Breast epithelium (tissue), 3 donors: ENCODE measurements at regions not wholly inside any gene's neighbourhood (a gene's known extent, or its start where the extent isn't known, plus 50 kb on each side); places are given as distances from the start of the nearest gene placed in this dataset.

Experiments
- POLR2A ChIP-seq: fragments of 450-650 bp; IDR thresholded peaks from one replicate; pipeline ENCODE4 v1.6.1; 2016; ENCODE audit warnings: antibody characterized with exemption, mild to moderate bottlenecking, moderate library complexity
- POLR2AphosphoS5 ChIP-seq, 3 donors: sonication (generic); formaldehyde crosslinking; IDR thresholded peaks; one replicate each; pipeline ENCODE4 v1.6.1; 2017; ENCODE audit warnings: antibody characterized with exemption in 3 of 3
- TF ChIP-seq, protein P1 (sequence below), 3 donors: fragments of 450-650 bp; IDR thresholded peaks; one replicate each; pipeline ENCODE4 v1.5.1; 2016 to 2017; ENCODE audit warnings: antibody characterized with exemption in 3 of 3, mild to moderate bottlenecking in 3 of 3, moderate library complexity in 3 of 3

DNA sequence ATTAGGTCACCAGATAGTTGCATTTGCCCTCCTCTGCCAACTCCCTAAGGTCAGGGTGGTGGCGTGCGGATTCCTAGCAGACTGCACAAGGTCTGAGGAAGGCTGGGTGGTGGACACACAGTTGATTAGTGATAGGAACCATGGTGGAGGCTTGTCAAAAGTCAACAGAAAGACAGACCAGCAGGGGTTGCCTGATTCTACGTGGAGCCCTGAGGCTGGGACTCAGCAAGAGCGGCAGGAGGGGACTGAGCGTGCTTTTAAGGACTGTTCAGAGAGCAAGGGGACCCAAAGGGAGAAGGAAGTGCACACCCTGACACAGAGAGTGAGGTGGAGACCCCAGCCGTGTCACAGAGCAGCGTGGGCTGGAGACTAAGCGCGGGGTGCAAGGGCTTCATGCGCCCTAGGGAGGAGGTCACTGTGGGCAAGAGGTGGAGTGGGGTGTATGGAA, 513.2 kb downstream of the RNF144A start:
- TF ChIP-seq, protein P1, sequence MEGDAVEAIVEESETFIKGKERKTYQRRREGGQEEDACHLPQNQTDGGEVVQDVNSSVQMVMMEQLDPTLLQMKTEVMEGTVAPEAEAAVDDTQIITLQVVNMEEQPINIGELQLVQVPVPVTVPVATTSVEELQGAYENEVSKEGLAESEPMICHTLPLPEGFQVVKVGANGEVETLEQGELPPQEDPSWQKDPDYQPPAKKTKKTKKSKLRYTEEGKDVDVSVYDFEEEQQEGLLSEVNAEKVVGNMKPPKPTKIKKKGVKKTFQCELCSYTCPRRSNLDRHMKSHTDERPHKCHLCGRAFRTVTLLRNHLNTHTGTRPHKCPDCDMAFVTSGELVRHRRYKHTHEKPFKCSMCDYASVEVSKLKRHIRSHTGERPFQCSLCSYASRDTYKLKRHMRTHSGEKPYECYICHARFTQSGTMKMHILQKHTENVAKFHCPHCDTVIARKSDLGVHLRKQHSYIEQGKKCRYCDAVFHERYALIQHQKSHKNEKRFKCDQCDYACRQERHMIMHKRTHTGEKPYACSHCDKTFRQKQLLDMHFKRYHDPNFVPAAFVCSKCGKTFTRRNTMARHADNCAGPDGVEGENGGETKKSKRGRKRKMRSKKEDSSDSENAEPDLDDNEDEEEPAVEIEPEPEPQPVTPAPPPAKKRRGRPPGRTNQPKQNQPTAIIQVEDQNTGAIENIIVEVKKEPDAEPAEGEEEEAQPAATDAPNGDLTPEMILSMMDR (IDR thresholded peaks at IDR 0.05): no peak
- no peak for TF ChIP-seq POLR2A
- no peak for TF ChIP-seq POLR2AphosphoS5 (IDR thresholded peaks at IDR 0.05)
